ENCODE measurements at regions not wholly inside any gene's neighbourhood (a gene's known extent, or its start where the extent isn't known, plus 50 kb on each side); places are given as distances from the start of the nearest gene placed in this dataset.

DNA sequence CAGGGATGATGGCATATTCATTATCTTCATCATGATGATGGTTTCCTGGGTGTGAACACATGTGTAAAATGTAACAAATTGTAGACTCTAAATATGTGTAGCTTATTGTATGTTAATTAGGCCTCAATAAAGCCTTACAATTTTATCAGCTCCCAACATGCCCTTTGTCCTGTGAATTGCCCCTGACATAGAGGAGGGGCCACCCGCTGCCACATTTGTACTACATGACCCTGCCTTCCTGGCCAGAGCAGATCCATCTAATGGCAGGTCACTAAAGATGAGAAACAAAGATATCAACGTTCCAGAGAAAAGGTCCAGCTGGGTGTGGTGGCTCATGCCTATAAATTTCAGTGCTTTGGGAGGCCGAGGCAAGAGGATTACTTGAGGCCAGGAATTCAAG lies 117.2 kb downstream of the CAAP1 start:
- CTCF ChIA-PET, result no interaction called here
- no peak for ATAC-seq
- BruUV-seq (replicated peaks), result no TSS peak
- no peaks in the 10 kb centered on the region for H3K4me1 ChIP-seq (ENCODE audit: control insufficient read depth, insufficient read depth, low read length)
- intact Hi-C loops (cut with micrococcal nuclease; ENCODE audit: unreplicated experiment), result no loop called here
- no peak for DNase-seq (ENCODE audit: low read depth, low spot score)
- POLR2A ChIA-PET, result no interaction called here
- no peaks in the 10 kb centered on the region for H3K36me3 ChIP-seq (ENCODE audit: control insufficient read depth, insufficient read depth, low read length)
- no peak overlapping the region for H3K27ac ChIP-seq (ENCODE audit: low read length)
- H3K27me3 ChIP-seq (ENCODE audit: control insufficient read depth, insufficient read depth, low read length), result no peaks in the 10 kb centered on the region
- no peak overlapping the region for H3K4me3 ChIP-seq (ENCODE audit: low read depth in 2 of 2, low read length in 2 of 2)
- TF ChIP-seq SIN3A (IDR thresholded peaks at IDR 0.05; ENCODE audit: borderline replicate concordance, insufficient read depth, low read depth, low read length) (no peak), TCF7L2 (IDR thresholded peaks at IDR 0.05; ENCODE audit: low read depth, low read length) (no peak), POLR2AphosphoS5 (IDR thresholded peaks at IDR 0.05; ENCODE audit: low read depth, low read length) (no peak)
- TF ChIP-seq, protein P1, sequence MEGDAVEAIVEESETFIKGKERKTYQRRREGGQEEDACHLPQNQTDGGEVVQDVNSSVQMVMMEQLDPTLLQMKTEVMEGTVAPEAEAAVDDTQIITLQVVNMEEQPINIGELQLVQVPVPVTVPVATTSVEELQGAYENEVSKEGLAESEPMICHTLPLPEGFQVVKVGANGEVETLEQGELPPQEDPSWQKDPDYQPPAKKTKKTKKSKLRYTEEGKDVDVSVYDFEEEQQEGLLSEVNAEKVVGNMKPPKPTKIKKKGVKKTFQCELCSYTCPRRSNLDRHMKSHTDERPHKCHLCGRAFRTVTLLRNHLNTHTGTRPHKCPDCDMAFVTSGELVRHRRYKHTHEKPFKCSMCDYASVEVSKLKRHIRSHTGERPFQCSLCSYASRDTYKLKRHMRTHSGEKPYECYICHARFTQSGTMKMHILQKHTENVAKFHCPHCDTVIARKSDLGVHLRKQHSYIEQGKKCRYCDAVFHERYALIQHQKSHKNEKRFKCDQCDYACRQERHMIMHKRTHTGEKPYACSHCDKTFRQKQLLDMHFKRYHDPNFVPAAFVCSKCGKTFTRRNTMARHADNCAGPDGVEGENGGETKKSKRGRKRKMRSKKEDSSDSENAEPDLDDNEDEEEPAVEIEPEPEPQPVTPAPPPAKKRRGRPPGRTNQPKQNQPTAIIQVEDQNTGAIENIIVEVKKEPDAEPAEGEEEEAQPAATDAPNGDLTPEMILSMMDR (IDR thresholded peaks at IDR 0.05), result no peak
- TF ChIP-seq, protein P2, sequence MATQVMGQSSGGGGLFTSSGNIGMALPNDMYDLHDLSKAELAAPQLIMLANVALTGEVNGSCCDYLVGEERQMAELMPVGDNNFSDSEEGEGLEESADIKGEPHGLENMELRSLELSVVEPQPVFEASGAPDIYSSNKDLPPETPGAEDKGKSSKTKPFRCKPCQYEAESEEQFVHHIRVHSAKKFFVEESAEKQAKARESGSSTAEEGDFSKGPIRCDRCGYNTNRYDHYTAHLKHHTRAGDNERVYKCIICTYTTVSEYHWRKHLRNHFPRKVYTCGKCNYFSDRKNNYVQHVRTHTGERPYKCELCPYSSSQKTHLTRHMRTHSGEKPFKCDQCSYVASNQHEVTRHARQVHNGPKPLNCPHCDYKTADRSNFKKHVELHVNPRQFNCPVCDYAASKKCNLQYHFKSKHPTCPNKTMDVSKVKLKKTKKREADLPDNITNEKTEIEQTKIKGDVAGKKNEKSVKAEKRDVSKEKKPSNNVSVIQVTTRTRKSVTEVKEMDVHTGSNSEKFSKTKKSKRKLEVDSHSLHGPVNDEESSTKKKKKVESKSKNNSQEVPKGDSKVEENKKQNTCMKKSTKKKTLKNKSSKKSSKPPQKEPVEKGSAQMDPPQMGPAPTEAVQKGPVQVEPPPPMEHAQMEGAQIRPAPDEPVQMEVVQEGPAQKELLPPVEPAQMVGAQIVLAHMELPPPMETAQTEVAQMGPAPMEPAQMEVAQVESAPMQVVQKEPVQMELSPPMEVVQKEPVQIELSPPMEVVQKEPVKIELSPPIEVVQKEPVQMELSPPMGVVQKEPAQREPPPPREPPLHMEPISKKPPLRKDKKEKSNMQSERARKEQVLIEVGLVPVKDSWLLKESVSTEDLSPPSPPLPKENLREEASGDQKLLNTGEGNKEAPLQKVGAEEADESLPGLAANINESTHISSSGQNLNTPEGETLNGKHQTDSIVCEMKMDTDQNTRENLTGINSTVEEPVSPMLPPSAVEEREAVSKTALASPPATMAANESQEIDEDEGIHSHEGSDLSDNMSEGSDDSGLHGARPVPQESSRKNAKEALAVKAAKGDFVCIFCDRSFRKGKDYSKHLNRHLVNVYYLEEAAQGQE (IDR thresholded peaks at IDR 0.05; ENCODE audit: insufficient read depth in 1 of 2, low read depth in 2 of 2, low read length in 1 of 2), result no peak
- H3K9me3 ChIP-seq (ENCODE audit: control insufficient read depth, insufficient read depth, low read depth, low read length), result no peaks in the 10 kb centered on the region
- in situ Hi-C loops (cut with HindIII; ENCODE audit: low pct_unique_long_range_greater_than_20kb, low sequenced_read_pairs), result no loop called here

DNA sequence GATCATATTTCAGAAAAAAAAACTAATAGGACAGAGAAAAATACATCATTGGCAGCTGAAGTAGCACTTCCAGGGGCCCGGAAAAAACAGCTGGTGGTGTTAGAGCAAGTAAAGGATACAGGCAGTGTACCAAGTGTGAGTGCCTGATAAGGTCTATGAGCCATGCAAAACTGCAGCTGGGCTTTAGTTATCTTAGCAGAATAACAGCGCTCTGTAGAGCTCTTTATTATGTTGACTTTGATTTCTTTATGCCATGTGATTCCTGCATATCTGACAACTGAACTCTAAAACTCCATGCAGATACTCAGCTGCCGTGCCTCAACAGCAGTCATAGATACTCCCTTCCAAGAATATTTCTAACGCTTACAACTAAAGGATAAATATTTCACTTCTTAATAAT lies 119.5 kb downstream of the CAAP1 start:
- BruUV-seq (replicated peaks), result no TSS peak
- ATAC-seq (no peak), DNase-seq (ENCODE audit: low read depth, low spot score) (no peak)
- Histone ChIP-seq H3K36me3 (ENCODE audit: control insufficient read depth, insufficient read depth, low read length) (no peaks in the 10 kb centered on the region), H3K27me3 (ENCODE audit: control insufficient read depth, insufficient read depth, low read length) (no peaks in the 10 kb centered on the region), H3K4me3 (ENCODE audit: low read depth in 2 of 2, low read length in 2 of 2) (no peak overlapping the region), H3K27ac (ENCODE audit: low read length) (no peak overlapping the region), H3K4me1 (ENCODE audit: control insufficient read depth, insufficient read depth, low read length) (no peaks in the 10 kb centered on the region), H3K9me3 (ENCODE audit: control insufficient read depth, insufficient read depth, low read depth, low read length) (no peaks in the 10 kb centered on the region)
- intact Hi-C loops (cut with micrococcal nuclease; ENCODE audit: unreplicated experiment), result no loop called here
- ChIA-PET CTCF (no interaction called here), POLR2A (no interaction called here)
- in situ Hi-C loops (cut with HindIII; ENCODE audit: low pct_unique_long_range_greater_than_20kb, low sequenced_read_pairs), result no loop called here
- TF ChIP-seq TCF7L2 (IDR thresholded peaks at IDR 0.05; ENCODE audit: low read depth, low read length), result no peak
- TF ChIP-seq, protein P1 (IDR thresholded peaks at IDR 0.05), result no peak

DNA sequence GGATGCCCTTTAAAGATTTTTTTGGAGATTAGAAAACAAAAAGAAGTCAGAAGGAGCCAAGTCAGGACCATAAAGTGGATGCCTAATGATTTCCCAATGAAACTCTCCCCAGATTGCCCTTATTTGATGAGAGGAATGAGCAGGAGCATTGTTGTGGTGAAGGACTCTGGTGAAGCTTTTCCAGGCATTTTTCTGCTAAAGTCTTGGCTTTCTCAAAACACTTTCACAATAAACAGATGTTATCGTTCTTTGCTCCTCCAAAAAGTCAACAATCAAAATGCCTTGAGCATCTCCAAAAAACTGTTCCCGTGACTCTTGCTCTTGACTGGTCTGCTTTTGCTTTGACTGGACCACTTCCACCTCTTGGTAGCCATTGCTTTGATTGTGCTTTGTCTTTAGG lies 121.8 kb downstream of the CAAP1 start:
- H3K9me3 ChIP-seq (ENCODE audit: control insufficient read depth, insufficient read depth, low read depth, low read length), result no peaks in the 10 kb centered on the region
- H3K27me3 ChIP-seq (ENCODE audit: control insufficient read depth, insufficient read depth, low read length), result no peaks in the 10 kb centered on the region
- no TSS peak for BruUV-seq (replicated peaks)
- intact Hi-C loops (cut with micrococcal nuclease; ENCODE audit: unreplicated experiment) (no loop called here), in situ Hi-C loops (cut with HindIII; ENCODE audit: low pct_unique_long_range_greater_than_20kb, low sequenced_read_pairs) (no loop called here)
- no peak for DNase-seq (ENCODE audit: low read depth, low spot score)
- no peaks in the 10 kb centered on the region for H3K36me3 ChIP-seq (ENCODE audit: control insufficient read depth, insufficient read depth, low read length)
- ChIA-PET POLR2A (no interaction called here), CTCF (no interaction called here)
- TF ChIP-seq SIN3A (IDR thresholded peaks at IDR 0.05; ENCODE audit: borderline replicate concordance, insufficient read depth, low read depth, low read length) (no peak), POLR2AphosphoS5 (IDR thresholded peaks at IDR 0.05; ENCODE audit: low read depth, low read length) (no peak), TCF7L2 (IDR thresholded peaks at IDR 0.05; ENCODE audit: low read depth, low read length) (no peak)
- TF ChIP-seq, protein P2 (IDR thresholded peaks at IDR 0.05; ENCODE audit: insufficient read depth in 1 of 2, low read depth in 2 of 2, low read length in 1 of 2), result no peak
- no peak overlapping the region for H3K4me3 ChIP-seq (ENCODE audit: low read depth in 2 of 2, low read length in 2 of 2)
- H3K27ac ChIP-seq (ENCODE audit: low read length), result no peak overlapping the region
- no peaks in the 10 kb centered on the region for H3K4me1 ChIP-seq (ENCODE audit: control insufficient read depth, insufficient read depth, low read length)
- no peak for ATAC-seq
